ENCODE measurements at regions not wholly inside any gene's neighbourhood (a gene's known extent, or its start where the extent isn't known, plus 50 kb on each side); places are given as distances from the start of the nearest gene placed in this dataset.

- Histone ChIP-seq H3K36me3 (ENCODE audit: insufficient read depth, low read length) (no peaks in the 10 kb centered on the region), H3K4me3 (ENCODE audit: low read length) (no peak overlapping the region), H3K27me3 (ENCODE audit: control insufficient read depth in 1 of 2, insufficient read depth in 2 of 2, low read length in 2 of 2) (no peaks in the 10 kb centered on the region), H3K27ac (ENCODE audit: low read depth in 1 of 2, low read length in 2 of 2) (no peak overlapping the region), H3K4me1 (ENCODE audit: insufficient read depth, low read length) (no peaks in the 10 kb centered on the region), H3K9me3 (ENCODE audit: control insufficient read depth in 1 of 2, insufficient read depth in 1 of 2, low read length in 2 of 2) (no peaks in the 10 kb centered on the region)
- no peak for DNase-seq
- ChIA-PET CTCF (no interaction called here), POLR2A (no interaction called here)
- no peak overlapping the region for H3K27ac Mint-ChIP-seq
- no peaks in the 10 kb centered on the region for H3K4me1 Mint-ChIP-seq (ENCODE audit: low read depth)
- TF ChIP-seq CTCF (IDR thresholded peaks at IDR 0.05), result no peak
- intact Hi-C loops (cut with DNase I, micrococcal nuclease), result no loop called here
- no peaks in the 10 kb centered on the region for H3K9me3 Mint-ChIP-seq
- H3K4me3 Mint-ChIP-seq, result no peak overlapping the region
- H3K27me3 Mint-ChIP-seq, result no peaks in the 10 kb centered on the region
- H3K36me3 Mint-ChIP-seq (ENCODE audit: low read depth), result no peaks in the 10 kb centered on the region
- ATAC-seq (ENCODE audit: poor library complexity), result no peak
Observed at GRCh38 chr6:56752534-56752933, 109.8 kb upstream of the DST start.

- Mint-ChIP-seq H3K36me3 (ENCODE audit: low read depth) (no peaks in the 10 kb centered on the region), H3K4me3 (no peak overlapping the region), H3K27me3 (no peaks in the 10 kb centered on the region), H3K4me1 (ENCODE audit: low read depth) (no peaks in the 10 kb centered on the region), H3K9me3 (no peaks in the 10 kb centered on the region), H3K27ac (no peak overlapping the region)
- ChIA-PET POLR2A (no interaction called here), CTCF (no interaction called here)
- no peak for DNase-seq
- H3K36me3 ChIP-seq (ENCODE audit: insufficient read depth, low read length), result no peaks in the 10 kb centered on the region
- H3K9me3 ChIP-seq (ENCODE audit: control insufficient read depth in 1 of 2, insufficient read depth in 1 of 2, low read length in 2 of 2), result no peaks in the 10 kb centered on the region
- no peak for TF ChIP-seq CTCF (IDR thresholded peaks at IDR 0.05)
- ATAC-seq (ENCODE audit: poor library complexity), result no peak
- no peaks in the 10 kb centered on the region for H3K4me1 ChIP-seq (ENCODE audit: insufficient read depth, low read length)
- H3K27ac ChIP-seq (ENCODE audit: low read depth in 1 of 2, low read length in 2 of 2), result no peak overlapping the region
- H3K27me3 ChIP-seq (ENCODE audit: control insufficient read depth in 1 of 2, insufficient read depth in 2 of 2, low read length in 2 of 2), result no peaks in the 10 kb centered on the region
- H3K4me3 ChIP-seq (ENCODE audit: low read length), result no peak overlapping the region
- intact Hi-C loops (cut with DNase I, micrococcal nuclease), result no loop called here
Observed at GRCh38 chr6:56752009-56752408, 109.3 kb upstream of the DST start.

- ATAC-seq (ENCODE audit: poor library complexity) (no peak), DNase-seq (no peak)
- Histone ChIP-seq H3K4me3 (ENCODE audit: low read length) (no peak overlapping the region), H3K36me3 (ENCODE audit: insufficient read depth, low read length) (no peaks in the 10 kb centered on the region), H3K9me3 (ENCODE audit: control insufficient read depth in 1 of 2, insufficient read depth in 1 of 2, low read length in 2 of 2) (no peaks in the 10 kb centered on the region), H3K27ac (ENCODE audit: low read depth in 1 of 2, low read length in 2 of 2) (no peak overlapping the region), H3K4me1 (ENCODE audit: insufficient read depth, low read length) (no peaks in the 10 kb centered on the region), H3K27me3 (ENCODE audit: control insufficient read depth in 1 of 2, insufficient read depth in 2 of 2, low read length in 2 of 2) (no peaks in the 10 kb centered on the region)
- no peaks in the 10 kb centered on the region for H3K4me1 Mint-ChIP-seq (ENCODE audit: low read depth)
- ChIA-PET POLR2A (no interaction called here), CTCF (no interaction called here)
- no peak overlapping the region for H3K27ac Mint-ChIP-seq
- no peaks in the 10 kb centered on the region for H3K36me3 Mint-ChIP-seq (ENCODE audit: low read depth)
- no peak for TF ChIP-seq CTCF (IDR thresholded peaks at IDR 0.05)
- intact Hi-C loops (cut with DNase I, micrococcal nuclease), result no loop called here
- no peaks in the 10 kb centered on the region for H3K9me3 Mint-ChIP-seq
- H3K27me3 Mint-ChIP-seq, result no peaks in the 10 kb centered on the region
- H3K4me3 Mint-ChIP-seq, result no peak overlapping the region
Observed at GRCh38 chr6:56751604-56752003, 108.9 kb upstream of the DST start.
